ENCODE measurements at regions not wholly inside any gene's neighbourhood (a gene's known extent, or its start where the extent isn't known, plus 50 kb on each side); places are given as distances from the start of the nearest gene placed in this dataset.

DNA sequence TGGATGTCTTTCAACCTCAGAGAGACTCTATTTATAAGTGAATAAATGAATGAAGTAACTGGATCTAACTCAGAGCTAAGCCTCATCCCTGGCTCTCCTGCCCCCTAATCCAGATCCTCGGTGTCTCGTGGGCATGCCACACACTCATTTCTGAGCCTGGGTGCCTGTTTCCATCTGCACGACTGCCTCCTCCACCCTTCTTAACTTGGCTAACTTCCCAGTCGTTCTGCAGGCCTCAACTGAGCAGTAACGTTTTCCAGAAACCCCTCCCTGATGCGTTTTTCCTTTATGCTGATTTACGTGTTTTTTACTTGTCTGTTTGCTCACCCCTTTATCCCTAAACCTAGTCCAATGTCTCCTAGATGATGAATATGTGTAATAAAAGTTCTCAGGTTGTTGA is 186.9 kb upstream of the HS3ST1 start:
- H3K4me3 ChIP-seq (ENCODE audit: low read length): no peak overlapping the region
- no peaks in the 10 kb centered on the region for H3K36me3 ChIP-seq (ENCODE audit: insufficient read depth, low read length)
- no peaks in the 10 kb centered on the region for H3K4me1 ChIP-seq (ENCODE audit: insufficient read depth, low read length)
- no peaks in the 10 kb centered on the region for H3K27me3 ChIP-seq (ENCODE audit: insufficient read depth, low read length)
- no peak overlapping the region for H3K27ac ChIP-seq (ENCODE audit: low read depth, low read length)
- no peaks in the 10 kb centered on the region for H3K9me3 ChIP-seq (ENCODE audit: insufficient read depth, low read depth, low read length)
- no peak overlapping the region for H3K9ac ChIP-seq (ENCODE audit: low read depth, low read length)
- WGBS: 92% methylated on average over 7 of the region's 7 CpGs

DNA sequence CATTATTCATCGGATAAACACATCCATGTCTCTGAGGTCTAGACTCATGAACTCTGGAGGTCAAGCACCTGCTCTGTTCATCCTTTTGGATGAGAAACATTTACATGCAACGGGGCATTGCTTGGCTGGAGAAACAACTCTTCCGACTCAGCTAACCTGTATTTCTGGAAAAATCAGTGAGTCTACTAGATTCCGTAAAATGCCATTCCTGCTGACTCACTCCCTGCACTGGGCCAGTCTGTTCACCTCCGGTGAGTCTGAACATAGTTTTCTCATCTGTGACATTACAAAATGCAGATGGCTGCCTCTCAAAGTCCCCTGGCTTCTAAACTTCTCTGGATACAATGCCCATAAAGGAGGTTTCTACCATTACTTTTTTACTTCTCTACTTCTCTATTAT is 185.7 kb upstream of the HS3ST1 start:
- Histone ChIP-seq H3K27me3 (ENCODE audit: insufficient read depth, low read length) (no peaks in the 10 kb centered on the region), H3K27ac (ENCODE audit: low read depth, low read length) (no peak overlapping the region), H3K9ac (ENCODE audit: low read depth, low read length) (no peak overlapping the region), H3K4me3 (ENCODE audit: low read length) (no peak overlapping the region), H3K36me3 (ENCODE audit: insufficient read depth, low read length) (no peaks in the 10 kb centered on the region), H3K9me3 (ENCODE audit: insufficient read depth, low read depth, low read length) (no peaks in the 10 kb centered on the region), H3K4me1 (ENCODE audit: insufficient read depth, low read length) (no peaks in the 10 kb centered on the region)
- 93% methylated on average over 5 of the region's 5 CpGs for WGBS

DNA sequence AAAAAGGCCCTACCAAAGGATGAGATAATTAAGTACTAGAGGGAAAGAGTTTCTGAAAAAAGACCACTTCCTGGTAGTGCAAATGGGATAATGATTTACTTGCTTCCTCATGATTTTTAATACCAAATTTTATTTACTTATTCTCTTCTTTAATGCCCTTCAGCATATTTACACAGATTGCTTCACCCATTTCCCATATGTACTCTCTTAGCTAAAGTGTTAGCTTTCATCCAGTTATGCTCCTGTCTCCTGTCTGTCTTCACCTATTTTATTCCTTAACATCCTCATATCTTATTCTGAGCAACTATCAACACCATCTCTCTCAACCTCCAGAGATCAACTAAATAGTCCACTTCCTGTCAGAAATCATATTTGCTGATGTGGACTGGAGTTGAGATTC is 183.2 kb upstream of the HS3ST1 start:
- Histone ChIP-seq H3K27ac (ENCODE audit: low read depth, low read length) (no peak overlapping the region), H3K9ac (ENCODE audit: low read depth, low read length) (no peak overlapping the region), H3K4me3 (ENCODE audit: low read length) (no peak overlapping the region)

DNA sequence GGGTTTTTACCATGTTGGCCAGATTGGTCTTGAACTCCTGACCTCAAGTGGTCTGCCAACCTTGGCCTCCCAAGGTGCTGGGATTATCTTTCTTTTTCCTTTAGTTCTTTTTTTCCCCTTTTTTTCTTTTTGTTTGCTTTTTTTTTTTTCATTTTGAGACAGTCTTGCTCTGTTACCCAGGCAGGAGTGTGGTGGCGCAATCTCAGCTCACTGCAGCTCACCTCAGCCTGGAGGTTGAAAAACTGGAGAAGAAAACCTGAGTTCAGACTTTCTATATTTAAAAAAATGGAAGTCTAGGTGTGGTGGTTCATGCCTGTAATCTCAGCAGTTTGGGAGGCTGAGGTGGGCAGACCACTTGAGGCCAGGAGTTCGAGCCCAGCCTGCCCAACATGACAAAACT is 181.1 kb upstream of the HS3ST1 start:
- WGBS: 100% methylated on average over 1 of the region's 2 CpGs
- H3K27ac ChIP-seq (ENCODE audit: low read depth, low read length): no peak overlapping the region

More for the DNA sequence above, 183.2 kb upstream of the HS3ST1 start:
- Histone ChIP-seq H3K9me3 (ENCODE audit: insufficient read depth, low read depth, low read length) (no peaks in the 10 kb centered on the region), H3K36me3 (ENCODE audit: insufficient read depth, low read length) (no peaks in the 10 kb centered on the region), H3K4me1 (ENCODE audit: insufficient read depth, low read length) (no peaks in the 10 kb centered on the region), H3K27me3 (ENCODE audit: insufficient read depth, low read length) (no peaks in the 10 kb centered on the region)

DNA sequence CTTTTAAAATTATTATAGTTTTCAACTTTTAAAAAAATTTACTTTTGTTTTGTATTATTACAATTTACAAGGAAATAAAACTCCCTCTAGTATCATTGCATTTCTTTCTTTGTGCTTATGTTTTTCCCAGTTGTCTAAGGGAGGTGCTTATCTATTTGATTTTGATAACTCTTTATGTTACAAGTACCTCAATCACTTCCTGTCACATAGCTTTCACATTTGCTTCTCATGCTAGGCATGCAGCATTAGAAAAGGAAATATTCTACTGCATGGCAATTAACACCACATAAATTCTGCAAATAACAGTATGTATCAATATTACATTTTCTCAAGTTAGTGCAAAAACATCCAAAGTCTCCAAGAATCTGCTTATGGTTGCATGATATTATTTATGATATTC is 180.3 kb upstream of the HS3ST1 start:
- no peak overlapping the region for H3K27ac ChIP-seq (ENCODE audit: low read depth, low read length)
- H3K36me3 ChIP-seq (ENCODE audit: insufficient read depth, low read length): no peaks in the 10 kb centered on the region
- no peak overlapping the region for H3K4me3 ChIP-seq (ENCODE audit: low read length)
- no peak overlapping the region for H3K9ac ChIP-seq (ENCODE audit: low read depth, low read length)
- H3K27me3 ChIP-seq (ENCODE audit: insufficient read depth, low read length): no peaks in the 10 kb centered on the region
- H3K4me1 ChIP-seq (ENCODE audit: insufficient read depth, low read length): peaks cover 7% of the 10 kb centered on the region; the same call in 1 of the 2 replicates
- no peaks in the 10 kb centered on the region for H3K9me3 ChIP-seq (ENCODE audit: insufficient read depth, low read depth, low read length)

More for the DNA sequence above, 181.1 kb upstream of the HS3ST1 start:
- H3K4me1 ChIP-seq (ENCODE audit: insufficient read depth, low read length): peaks cover 4% of the 10 kb centered on the region; the same call in 1 of the 2 replicates
- no peaks in the 10 kb centered on the region for H3K27me3 ChIP-seq (ENCODE audit: insufficient read depth, low read length)
- H3K36me3 ChIP-seq (ENCODE audit: insufficient read depth, low read length): no peaks in the 10 kb centered on the region
- no peak overlapping the region for H3K9ac ChIP-seq (ENCODE audit: low read depth, low read length)
- no peak overlapping the region for H3K4me3 ChIP-seq (ENCODE audit: low read length)
- H3K9me3 ChIP-seq (ENCODE audit: insufficient read depth, low read depth, low read length): no peaks in the 10 kb centered on the region

DNA sequence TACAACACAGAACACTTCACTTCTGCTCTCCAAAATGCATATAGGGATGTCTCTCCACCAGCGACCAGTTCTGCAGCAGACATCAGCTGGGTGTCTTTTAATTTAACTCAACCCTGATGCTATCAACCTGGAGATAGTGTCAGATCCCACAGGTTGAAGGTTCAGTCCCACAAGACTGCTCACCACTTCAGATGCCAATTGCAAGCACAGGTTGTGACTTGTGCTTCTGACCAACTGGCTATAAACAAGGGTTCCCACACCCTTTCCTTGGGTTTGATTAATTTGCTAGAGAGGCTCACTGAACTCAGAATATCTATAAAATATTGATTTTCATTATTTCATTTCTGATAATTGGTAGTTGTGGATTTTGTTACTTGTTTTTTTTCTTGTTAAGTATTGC is 177.4 kb upstream of the HS3ST1 start:
- Histone ChIP-seq H3K27me3 (ENCODE audit: insufficient read depth, low read length) (no peaks in the 10 kb centered on the region), H3K4me3 (ENCODE audit: low read length) (no peak overlapping the region), H3K9ac (ENCODE audit: low read depth, low read length) (no peak overlapping the region), H3K9me3 (ENCODE audit: insufficient read depth, low read depth, low read length) (no peaks in the 10 kb centered on the region), H3K4me1 (ENCODE audit: insufficient read depth, low read length) (peaks cover 14% of the 10 kb centered on the region), H3K27ac (ENCODE audit: low read depth, low read length) (no peak overlapping the region), H3K36me3 (ENCODE audit: insufficient read depth, low read length) (no peaks in the 10 kb centered on the region)
- WGBS: 94% methylated on average over 1 of the region's 1 CpG

DNA sequence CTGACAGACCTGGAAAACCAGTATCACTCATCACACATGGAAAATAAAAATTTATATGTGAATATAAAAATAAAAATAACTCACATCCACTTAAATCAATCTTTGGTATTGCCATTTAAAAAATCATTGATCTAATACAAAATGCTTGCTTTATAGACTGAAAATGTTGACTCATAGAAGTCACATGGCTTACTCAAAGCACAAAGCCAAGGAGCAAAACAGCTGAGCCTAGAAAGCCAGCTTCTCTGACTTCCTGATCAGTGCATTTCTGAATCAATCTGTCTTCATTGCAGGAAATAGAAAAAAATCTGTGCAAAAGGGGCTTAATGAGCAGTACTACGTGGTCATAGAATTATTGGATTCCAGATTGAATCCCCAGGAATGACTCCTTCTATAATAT is 176.9 kb upstream of the HS3ST1 start:
- Histone ChIP-seq H3K4me3 (ENCODE audit: low read length) (no peak overlapping the region), H3K9ac (ENCODE audit: low read depth, low read length) (no peak overlapping the region), H3K36me3 (ENCODE audit: insufficient read depth, low read length) (no peaks in the 10 kb centered on the region), H3K27ac (ENCODE audit: low read depth, low read length) (no peak overlapping the region), H3K4me1 (ENCODE audit: insufficient read depth, low read length) (peaks cover 14% of the 10 kb centered on the region), H3K9me3 (ENCODE audit: insufficient read depth, low read depth, low read length) (no peaks in the 10 kb centered on the region), H3K27me3 (ENCODE audit: insufficient read depth, low read length) (no peaks in the 10 kb centered on the region)
- 100% methylated on average over 1 of the region's 1 CpG for WGBS

DNA sequence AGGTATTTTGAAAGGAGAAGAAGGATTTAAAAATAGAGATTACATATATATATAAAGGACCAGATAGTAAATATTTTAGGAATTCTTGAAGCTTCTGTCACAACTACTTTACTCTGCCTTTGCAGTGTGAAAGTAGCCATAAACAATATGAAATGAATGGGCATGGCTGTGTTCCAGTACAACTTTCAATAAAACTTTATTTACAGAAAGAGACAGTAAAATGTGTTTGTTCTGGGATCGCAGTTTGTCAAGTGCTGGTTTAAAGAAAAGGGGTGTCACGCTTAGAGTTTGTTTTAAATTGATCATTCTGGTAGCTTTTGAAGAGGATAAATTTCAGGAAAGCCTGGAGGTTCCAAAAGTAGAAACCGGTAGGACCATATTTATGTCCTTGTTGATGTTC is 176.1 kb upstream of the HS3ST1 start:
- Histone ChIP-seq H3K27me3 (ENCODE audit: insufficient read depth, low read length) (no peaks in the 10 kb centered on the region), H3K27ac (ENCODE audit: low read depth, low read length) (no peak overlapping the region), H3K4me3 (ENCODE audit: low read length) (no peak overlapping the region), H3K9me3 (ENCODE audit: insufficient read depth, low read depth, low read length) (no peaks in the 10 kb centered on the region), H3K36me3 (ENCODE audit: insufficient read depth, low read length) (no peaks in the 10 kb centered on the region), H3K4me1 (ENCODE audit: insufficient read depth, low read length) (peaks cover 14% of the 10 kb centered on the region), H3K9ac (ENCODE audit: low read depth, low read length) (no peak overlapping the region)
- WGBS: 96% methylated on average over 3 of the region's 3 CpGs

DNA sequence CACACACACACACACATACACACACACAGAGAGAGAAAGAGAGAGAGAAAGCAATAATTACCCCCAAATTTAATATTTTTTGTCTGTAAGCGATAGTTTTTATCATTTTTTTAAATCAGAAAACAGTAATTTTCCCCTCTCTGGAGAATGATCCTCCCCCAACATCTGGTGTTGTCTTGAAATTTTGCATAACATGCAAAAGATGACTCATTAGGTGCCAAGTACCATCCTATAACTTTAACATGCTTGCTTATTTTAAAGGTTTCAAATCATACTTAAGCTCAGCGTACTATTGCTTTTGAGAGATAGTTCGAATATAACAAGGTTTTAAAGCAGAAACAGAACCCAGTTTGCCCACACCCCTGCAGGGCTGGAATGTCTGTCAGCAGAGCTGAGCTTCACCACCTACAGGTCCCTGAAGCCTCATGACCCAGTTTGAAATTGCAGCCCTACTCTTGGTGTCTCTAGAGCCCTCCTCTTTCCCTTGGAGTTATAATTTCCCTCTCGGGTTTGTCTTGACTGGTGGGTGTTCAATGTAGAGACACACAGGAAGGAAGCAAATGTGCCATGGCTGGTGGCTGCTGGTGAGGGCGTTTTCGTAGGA is 175.0 kb upstream of the HS3ST1 start:
- no peak overlapping the region for H3K9ac ChIP-seq (ENCODE audit: low read depth, low read length)
- H3K4me3 ChIP-seq (ENCODE audit: low read length): no peak overlapping the region
- H3K9me3 ChIP-seq (ENCODE audit: insufficient read depth, low read depth, low read length): no peaks in the 10 kb centered on the region
- no peak overlapping the region for H3K27ac ChIP-seq (ENCODE audit: low read depth, low read length)
- no peaks in the 10 kb centered on the region for H3K27me3 ChIP-seq (ENCODE audit: insufficient read depth, low read length)
- peaks cover 14% of the 10 kb centered on the region for H3K4me1 ChIP-seq (ENCODE audit: insufficient read depth, low read length)
- 88% methylated on average over 5 of the region's 6 CpGs for WGBS
- no peaks in the 10 kb centered on the region for H3K36me3 ChIP-seq (ENCODE audit: insufficient read depth, low read length)

DNA sequence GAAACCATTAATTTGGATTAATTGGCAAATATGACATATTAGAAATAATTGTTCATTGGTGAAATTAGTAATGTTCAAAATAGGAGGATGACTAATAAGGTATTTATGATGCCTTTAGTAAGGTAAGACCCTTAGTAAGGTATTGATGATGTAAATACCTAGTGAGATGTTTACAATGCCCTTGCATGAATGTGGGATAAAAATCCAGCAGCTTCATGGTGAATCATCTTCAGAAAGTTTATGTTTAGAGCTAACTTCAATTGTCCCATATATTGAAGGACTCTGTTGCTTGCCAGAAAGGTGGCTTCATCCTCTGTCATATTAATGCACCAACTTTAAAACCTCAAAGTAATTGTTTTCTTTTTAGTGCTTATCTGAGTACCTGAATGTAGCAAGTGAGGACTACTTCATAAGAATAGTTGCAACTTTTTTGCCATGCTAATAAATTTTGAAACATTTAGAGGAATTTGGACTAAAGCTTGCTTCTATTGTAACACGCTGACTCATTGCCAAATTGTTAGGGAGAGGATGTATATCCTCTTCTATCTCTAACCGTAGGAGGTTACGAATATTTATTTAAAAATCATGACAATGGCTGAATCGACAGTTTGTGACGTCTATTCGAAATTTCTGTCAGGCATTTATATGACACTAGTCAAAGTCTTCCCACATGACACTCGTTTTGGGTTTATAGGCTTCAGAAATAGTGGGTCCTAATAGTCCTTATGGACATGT is 174.1 kb upstream of the HS3ST1 start:
- no peak overlapping the region for H3K27ac ChIP-seq (ENCODE audit: low read depth, low read length)

DNA sequence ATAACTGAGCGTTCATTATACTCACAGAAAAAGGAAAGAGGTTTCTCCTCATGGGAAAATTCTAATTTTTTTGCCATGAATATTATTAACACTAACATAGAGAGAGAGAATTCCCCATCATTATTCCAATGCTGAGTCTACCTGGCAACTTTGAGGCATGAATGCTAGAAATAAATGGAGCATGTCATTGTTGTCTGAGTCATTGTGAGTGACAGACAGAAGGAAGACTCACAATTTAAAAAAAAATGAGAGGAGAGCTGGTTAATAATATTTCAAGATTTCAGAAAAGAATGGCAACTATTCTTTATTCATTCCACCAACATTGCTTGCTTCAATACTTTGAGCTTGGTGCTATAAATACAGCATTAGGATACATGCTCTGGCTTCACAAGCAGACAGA is 170.4 kb upstream of the HS3ST1 start:
- WGBS: 80% methylated on average over 1 of the region's 1 CpG
- H3K27me3 ChIP-seq (ENCODE audit: insufficient read depth, low read length): no peaks in the 10 kb centered on the region
- H3K9ac ChIP-seq (ENCODE audit: low read depth, low read length): no peak overlapping the region

More for the DNA sequence above, 174.1 kb upstream of the HS3ST1 start:
- Histone ChIP-seq H3K4me1 (ENCODE audit: insufficient read depth, low read length) (peaks cover 14% of the 10 kb centered on the region), H3K27me3 (ENCODE audit: insufficient read depth, low read length) (no peaks in the 10 kb centered on the region), H3K36me3 (ENCODE audit: insufficient read depth, low read length) (no peaks in the 10 kb centered on the region), H3K4me3 (ENCODE audit: low read length) (no peak overlapping the region), H3K9ac (ENCODE audit: low read depth, low read length) (no peak overlapping the region), H3K9me3 (ENCODE audit: insufficient read depth, low read depth, low read length) (no peaks in the 10 kb centered on the region)
- WGBS: 90% methylated on average over 7 of the region's 7 CpGs

More for the DNA sequence above, 170.4 kb upstream of the HS3ST1 start:
- Histone ChIP-seq H3K4me1 (ENCODE audit: insufficient read depth, low read length) (peaks cover 8% of the 10 kb centered on the region), H3K27ac (ENCODE audit: low read depth, low read length) (no peak overlapping the region), H3K9me3 (ENCODE audit: insufficient read depth, low read depth, low read length) (no peaks in the 10 kb centered on the region), H3K4me3 (ENCODE audit: low read length) (no peak overlapping the region), H3K36me3 (ENCODE audit: insufficient read depth, low read length) (no peaks in the 10 kb centered on the region)
